ENCODE measurements at regions not wholly inside any gene's neighbourhood (a gene's known extent, or its start where the extent isn't known, plus 50 kb on each side); places are given as distances from the start of the nearest gene placed in this dataset.
"Not testable (repeated sequence)": the region's sequence is repeated elsewhere in the genome, so short reads cannot be mapped to it uniquely, and the experiment has no call there.

DNA sequence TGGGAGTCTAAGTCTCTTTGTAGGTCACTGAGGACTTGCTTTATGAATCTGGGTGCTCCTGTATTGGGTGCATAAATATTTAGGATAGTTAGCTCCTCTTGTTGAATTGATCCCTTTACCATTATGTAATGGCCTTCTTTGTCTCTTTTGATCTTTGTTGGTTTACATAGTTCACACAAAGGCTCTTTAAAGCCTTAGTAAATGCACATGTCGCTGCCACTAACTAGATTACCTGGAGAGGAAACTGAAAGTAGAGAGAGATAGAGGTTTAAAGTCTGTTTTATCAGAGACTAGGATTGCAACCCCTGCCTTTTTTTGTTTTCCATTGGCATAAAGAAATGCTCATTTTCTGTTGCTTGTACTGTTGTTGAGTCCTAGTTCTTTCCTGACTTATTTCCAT is 392.4 kb upstream of the GBE1 start:
- not testable (repeated sequence) for TF ChIP-seq HDAC2 (IDR thresholded peaks at IDR 0.05); SIN3B (IDR thresholded peaks at IDR 0.05; ENCODE audit: low read depth); SOX6 (IDR thresholded peaks at IDR 0.05); MXI1 (IDR thresholded peaks at IDR 0.05; ENCODE audit: low read depth, low read length)
- TF ChIP-seq, protein P1, sequence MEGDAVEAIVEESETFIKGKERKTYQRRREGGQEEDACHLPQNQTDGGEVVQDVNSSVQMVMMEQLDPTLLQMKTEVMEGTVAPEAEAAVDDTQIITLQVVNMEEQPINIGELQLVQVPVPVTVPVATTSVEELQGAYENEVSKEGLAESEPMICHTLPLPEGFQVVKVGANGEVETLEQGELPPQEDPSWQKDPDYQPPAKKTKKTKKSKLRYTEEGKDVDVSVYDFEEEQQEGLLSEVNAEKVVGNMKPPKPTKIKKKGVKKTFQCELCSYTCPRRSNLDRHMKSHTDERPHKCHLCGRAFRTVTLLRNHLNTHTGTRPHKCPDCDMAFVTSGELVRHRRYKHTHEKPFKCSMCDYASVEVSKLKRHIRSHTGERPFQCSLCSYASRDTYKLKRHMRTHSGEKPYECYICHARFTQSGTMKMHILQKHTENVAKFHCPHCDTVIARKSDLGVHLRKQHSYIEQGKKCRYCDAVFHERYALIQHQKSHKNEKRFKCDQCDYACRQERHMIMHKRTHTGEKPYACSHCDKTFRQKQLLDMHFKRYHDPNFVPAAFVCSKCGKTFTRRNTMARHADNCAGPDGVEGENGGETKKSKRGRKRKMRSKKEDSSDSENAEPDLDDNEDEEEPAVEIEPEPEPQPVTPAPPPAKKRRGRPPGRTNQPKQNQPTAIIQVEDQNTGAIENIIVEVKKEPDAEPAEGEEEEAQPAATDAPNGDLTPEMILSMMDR (IDR thresholded peaks at IDR 0.05 in 2 of 3, conservative IDR thresholded peaks at IDR 0.05 in 1 of 3; ENCODE audit: insufficient read depth in 2 of 3, low read depth in 1 of 3, low read length in 3 of 3), result not testable (repeated sequence)
- TF ChIP-seq, protein P2, sequence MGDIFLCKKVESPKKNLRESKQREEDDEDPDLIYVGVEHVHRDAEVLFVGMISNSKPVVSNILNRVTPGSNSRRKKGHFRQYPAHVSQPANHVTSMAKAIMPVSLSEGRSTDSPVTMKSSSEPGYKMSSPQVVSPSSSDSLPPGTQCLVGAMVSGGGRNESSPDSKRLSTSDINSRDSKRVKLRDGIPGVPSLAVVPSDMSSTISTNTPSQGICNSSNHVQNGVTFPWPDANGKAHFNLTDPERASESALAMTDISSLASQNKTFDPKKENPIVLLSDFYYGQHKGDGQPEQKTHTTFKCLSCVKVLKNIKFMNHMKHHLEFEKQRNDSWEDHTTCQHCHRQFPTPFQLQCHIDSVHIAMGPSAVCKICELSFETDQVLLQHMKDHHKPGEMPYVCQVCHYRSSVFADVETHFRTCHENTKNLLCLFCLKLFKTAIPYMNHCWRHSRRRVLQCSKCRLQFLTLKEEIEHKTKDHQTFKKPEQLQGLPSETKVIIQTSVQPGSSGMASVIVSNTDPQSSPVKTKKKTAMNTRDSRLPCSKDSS (IDR thresholded peaks at IDR 0.05; ENCODE audit: low read depth, partially characterized antibody), result not testable (repeated sequence)
